GM18951 (cell line): ENCODE measurements at regions not wholly inside any gene's neighbourhood (a gene's known extent, or its start where the extent isn't known, plus 50 kb on each side); places are given as distances from the start of the nearest gene placed in this dataset.
"Not testable (repeated sequence)": the region's sequence is repeated elsewhere in the genome, so short reads cannot be mapped to it uniquely, and the experiment has no call there.

Experiments used
- POLR2A ChIP-seq: IDR thresholded peaks from 4 replicates; pipeline ENCODE4 v1.6.1; 2011; ENCODE audit warnings: mild to moderate bottlenecking; ENCODE audit not compliant: insufficient read length, insufficient read depth; ENCODE audit errors: extremely low read depth
- in situ Hi-C: fragments of 300-500 bp; cut with MboI; formaldehyde crosslinking; loops from one replicate; pipeline ENCODE4 v1.12.0; 2022; ENCODE audit warnings: low sequenced_read_pairs, mixed read lengths, inconsistent platforms; ENCODE audit not compliant: unreplicated experiment

- in situ Hi-C loops = loop anchor here (25.0 kb wide), 1 partner anchor 134 kb away; no protein-coding TSS in a partner anchor
Observed at GRCh38 chr11:3453596-3454256, 74.8 kb upstream of the ZNF195 start.

- in situ Hi-C loops = loop anchor here (25.0 kb wide), 1 partner anchor 136 kb away; no protein-coding TSS in a partner anchor
Observed at GRCh38 chr11:3450822-3451221, 71.9 kb upstream of the ZNF195 start.

- in situ Hi-C loops = not testable (repeated sequence)
Observed at GRCh38 chr11:3445535-3445934, 66.6 kb upstream of the ZNF195 start.

- in situ Hi-C loops = not testable (repeated sequence)
Observed at GRCh38 chr11:3444420-3444744, 65.4 kb upstream of the ZNF195 start.

GRCh38 chr11:3443700-3444419 is 64.9 kb upstream of the ZNF195 start:
- in situ Hi-C loops = not testable (repeated sequence)

GRCh38 chr11:3437441-3437840 is 58.5 kb upstream of the ZNF195 start:
- in situ Hi-C loops = not testable (repeated sequence)

- TF ChIP-seq POLR2A = no peak
- in situ Hi-C loops = no loop called here
Observed at GRCh38 chr11:3434976-3435375, 56.0 kb upstream of the ZNF195 start.

- in situ Hi-C loops = not testable (repeated sequence)
Observed at GRCh38 chr11:3429191-3429590, 50.2 kb upstream of the ZNF195 start.
